ENCODE measurements at regions not wholly inside any gene's neighbourhood (a gene's known extent, or its start where the extent isn't known, plus 50 kb on each side); places are given as distances from the start of the nearest gene placed in this dataset.
A peak's percentile ranks its signal among the peaks of the same experiment; 100 is the strongest.
"Not testable (repeated sequence)": the region's sequence is repeated elsewhere in the genome, so short reads cannot be mapped to it uniquely, and the experiment has no call there.

GRCh38 chr2:90237923-90238361, 1546.5 kb downstream of the RPIA start:
- H2BK20ac ChIP-seq (ENCODE audit: low read depth, low read length); BruUV-seq (replicated peaks); intact Hi-C loops (cut with micrococcal nuclease); H4K91ac ChIP-seq (ENCODE audit: insufficient read depth, low read depth, low read length); H3K9me1 ChIP-seq (ENCODE audit: insufficient read depth, low read length); H3K4me1 ChIP-seq (ENCODE audit: control insufficient read depth, insufficient read depth, low read length); H2AK9ac ChIP-seq (replicated peaks; ENCODE audit: low read depth, low read length, poor library complexity); H3K4me3 ChIP-seq (ENCODE audit: insufficient read depth, low read depth, low read length); H4K20me1 ChIP-seq (ENCODE audit: insufficient read depth, low read length); H3K14ac ChIP-seq (replicated peaks; ENCODE audit: low read depth, low read length); H2AFZ ChIP-seq (replicated peaks; ENCODE audit: low read length, poor library complexity); H2BK120ac ChIP-seq (ENCODE audit: low read depth, low read length); H3K4ac ChIP-seq (ENCODE audit: low read depth, low read length); CTCF ChIA-PET; H4K8ac ChIP-seq (ENCODE audit: low read depth in 2 of 2, low read length in 2 of 2); in situ Hi-C loops (cut with MboI; ENCODE audit: low sequenced_read_pairs); H3K36me3 ChIP-seq (ENCODE audit: control insufficient read depth, insufficient read depth, low read length); H3K79me1 ChIP-seq (ENCODE audit: low read depth in 1 of 2, low read length in 2 of 2); H3K18ac ChIP-seq (ENCODE audit: low read depth, low read length); H3K9ac ChIP-seq (ENCODE audit: low read depth, low read length); H3K23ac ChIP-seq (ENCODE audit: low read depth, low read length); H3K9me3 ChIP-seq (ENCODE audit: control insufficient read depth, insufficient read depth, low read length); H2BK5ac ChIP-seq (ENCODE audit: low read depth, low read length, poor library complexity, severe bottlenecking); H3K56ac ChIP-seq (ENCODE audit: extremely low read depth, insufficient read depth, low read length); POLR2A ChIA-PET (ENCODE audit: unreplicated experiment); H3K27ac ChIP-seq (ENCODE audit: insufficient read depth, low read length); H2BK15ac ChIP-seq (ENCODE audit: low read depth, low read length); H4K5ac ChIP-seq (ENCODE audit: low read depth, low read length); H2AK5ac ChIP-seq (ENCODE audit: low read depth, low read length); H3K4me2 ChIP-seq (ENCODE audit: low read depth, low read length); dilution Hi-C loops (cut with HindIII; ENCODE audit: low sequenced_read_pairs, unreplicated experiment); H3K27me3 ChIP-seq (ENCODE audit: control insufficient read depth, insufficient read depth, low read length): not testable (repeated sequence)
- DNase-seq (peak; percentile 1), ATAC-seq (ENCODE audit: low read depth) (peak; percentile 53)
- 87% methylated on average over 7 of the region's 31 CpGs; no CpG with 5 or more reads in 1 of the 2 experiments for WGBS, 2 experiments (ENCODE audit: extremely low coverage in 2 of 2, insufficient read length in 1 of 2)
- TF ChIP-seq CTCF (conservative IDR thresholded peaks at IDR 0.05; ENCODE audit: low read depth, low read length): peak; percentile 22; the same call in 1 of the 2 replicates

- H4K5ac ChIP-seq (ENCODE audit: low read depth, low read length); H3K23ac ChIP-seq (ENCODE audit: low read depth, low read length); H2AFZ ChIP-seq (replicated peaks; ENCODE audit: low read length, poor library complexity); H3K18ac ChIP-seq (ENCODE audit: low read depth, low read length); H3K4me1 ChIP-seq (ENCODE audit: control insufficient read depth, insufficient read depth, low read length); BruUV-seq (replicated peaks); H3K14ac ChIP-seq (replicated peaks; ENCODE audit: low read depth, low read length); DNase-seq; CTCF ChIA-PET; H2BK15ac ChIP-seq (ENCODE audit: low read depth, low read length); H3K4ac ChIP-seq (ENCODE audit: low read depth, low read length); H3K9ac ChIP-seq (ENCODE audit: low read depth, low read length); H3K79me1 ChIP-seq (ENCODE audit: low read depth in 1 of 2, low read length in 2 of 2); H4K20me1 ChIP-seq (ENCODE audit: insufficient read depth, low read length); H3K27me3 ChIP-seq (ENCODE audit: control insufficient read depth, insufficient read depth, low read length); ATAC-seq (ENCODE audit: low read depth); in situ Hi-C loops (cut with MboI; ENCODE audit: low sequenced_read_pairs); H2AK5ac ChIP-seq (ENCODE audit: low read depth, low read length); dilution Hi-C loops (cut with HindIII; ENCODE audit: low sequenced_read_pairs, unreplicated experiment); H3K4me2 ChIP-seq (ENCODE audit: low read depth, low read length); H4K91ac ChIP-seq (ENCODE audit: insufficient read depth, low read depth, low read length); intact Hi-C loops (cut with micrococcal nuclease); H2BK120ac ChIP-seq (ENCODE audit: low read depth, low read length); H3K4me3 ChIP-seq (ENCODE audit: insufficient read depth, low read depth, low read length); H3K27ac ChIP-seq (ENCODE audit: insufficient read depth, low read length); POLR2A ChIA-PET (ENCODE audit: unreplicated experiment); H2BK5ac ChIP-seq (ENCODE audit: low read depth, low read length, poor library complexity, severe bottlenecking); H3K9me3 ChIP-seq (ENCODE audit: control insufficient read depth, insufficient read depth, low read length); H3K9me1 ChIP-seq (ENCODE audit: insufficient read depth, low read length); H2AK9ac ChIP-seq (replicated peaks; ENCODE audit: low read depth, low read length, poor library complexity); H2BK20ac ChIP-seq (ENCODE audit: low read depth, low read length); H3K56ac ChIP-seq (ENCODE audit: extremely low read depth, insufficient read depth, low read length); H3K36me3 ChIP-seq (ENCODE audit: control insufficient read depth, insufficient read depth, low read length); H4K8ac ChIP-seq (ENCODE audit: low read depth in 2 of 2, low read length in 2 of 2): not testable (repeated sequence)
- 88% methylated on average over 3 of the region's 43 CpGs; no CpG with 5 or more reads in 1 of the 2 experiments for WGBS, 2 experiments (ENCODE audit: extremely low coverage in 2 of 2, insufficient read length in 1 of 2)
Measured at GRCh38 chr2:90238505-90239230, 1547.2 kb downstream of the RPIA start.
